SK-N-SH treated with all-trans-retinoic acid at 6 μM for 48 hours (cell line): ENCODE measurements at regions not wholly inside any gene's neighbourhood (a gene's known extent, or its start where the extent isn't known, plus 50 kb on each side); places are given as distances from the start of the nearest gene placed in this dataset.

Experiments used
- ATAC-seq: fragments of 200-7000 bp; cut with Tn5 transposase; 3 replicates; pipeline ENCODE4 v1.9.1; 2020; ENCODE audit warnings: mild to moderate bottlenecking, moderate library complexity
- BACH2 ChIP-seq: fragments of 250-450 bp; sonication (Bioruptor Pico); IDR thresholded peaks from 2 replicates; pipeline ENCODE4 v1.9.0; 2021; ENCODE audit warnings: mild to moderate bottlenecking, borderline replicate concordance
- CREB5 ChIP-seq: fragments of 250-450 bp; sonication (Bioruptor Pico); IDR thresholded peaks from 2 replicates; pipeline ENCODE4 v1.5.1; 2020; ENCODE audit warnings: low read depth, mild to moderate bottlenecking, moderate library complexity
- CSDC2 ChIP-seq: fragments of 250-450 bp; sonication (Bioruptor Pico); IDR thresholded peaks from 2 replicates; pipeline ENCODE4 v1.5.0; 2020; ENCODE audit warnings: mild to moderate bottlenecking, moderate library complexity
- ESRRG ChIP-seq: fragments of 250-450 bp; sonication (Bioruptor Pico); IDR thresholded peaks from 2 replicates; pipeline ENCODE4 v1.6.1; 2021; ENCODE audit warnings: mild to moderate bottlenecking
- GLIS3 ChIP-seq: fragments of 250-450 bp; sonication (Bioruptor Pico); IDR thresholded peaks from 2 replicates; pipeline ENCODE4 v1.5.0; 2020; ENCODE audit warnings: mild to moderate bottlenecking, moderate library complexity
- ISL1 ChIP-seq: fragments of 250-450 bp; sonication (Bioruptor Pico); IDR thresholded peaks from 2 replicates; pipeline ENCODE4 v2.1.2; 2022; ENCODE audit warnings: mild to moderate bottlenecking, moderate library complexity
- OSR1 ChIP-seq: fragments of 250-450 bp; sonication (Bioruptor Pico); IDR thresholded peaks from 2 replicates; pipeline ENCODE4 v1.8.0; 2022; ENCODE audit warnings: moderate library complexity, mild to moderate bottlenecking, inconsistent platforms
- PATZ1 ChIP-seq: fragments of 250-450 bp; sonication (Bioruptor Pico); IDR thresholded peaks from 2 replicates; pipeline ENCODE4 v1.8.0; 2020; ENCODE audit warnings: mild to moderate bottlenecking, moderate library complexity, borderline replicate concordance
- POU6F1 ChIP-seq: fragments of 250-450 bp; sonication (Bioruptor Pico); IDR thresholded peaks from 2 replicates; pipeline ENCODE4 v1.8.0; 2021; ENCODE audit warnings: low read depth, mild to moderate bottlenecking, moderate library complexity, borderline replicate concordance
- PPARA ChIP-seq: fragments of 250-450 bp; sonication (Bioruptor Pico); IDR thresholded peaks from 2 replicates; pipeline ENCODE4 v1.5.0; 2020; ENCODE audit warnings: mild to moderate bottlenecking, borderline replicate concordance
- RARB ChIP-seq: fragments of 250-450 bp; sonication (Bioruptor Pico); IDR thresholded peaks from 2 replicates; pipeline ENCODE4 v1.8.0; 2021; ENCODE audit warnings: mild to moderate bottlenecking, moderate library complexity
- SNAI2 ChIP-seq: fragments of 250-450 bp; sonication (Bioruptor Pico); IDR thresholded peaks from 2 replicates; pipeline ENCODE4 v1.5.0; 2020; ENCODE audit warnings: mild to moderate bottlenecking, moderate library complexity
- TCF4 ChIP-seq: fragments of 250-450 bp; sonication (Bioruptor Pico); IDR thresholded peaks from 2 replicates; pipeline ENCODE4 v1.8.0; 2021; ENCODE audit warnings: mild to moderate bottlenecking, moderate library complexity, borderline replicate concordance
- TSHZ2 ChIP-seq: fragments of 250-450 bp; sonication (Bioruptor Pico); IDR thresholded peaks from 2 replicates; pipeline ENCODE4 v1.5.0; 2020; ENCODE audit warnings: mild to moderate bottlenecking, moderate library complexity
- ZFP3 ChIP-seq: fragments of 250-450 bp; sonication (Bioruptor Pico); IDR thresholded peaks from 2 replicates; pipeline ENCODE4 v1.5.0; 2020; ENCODE audit warnings: mild to moderate bottlenecking, moderate library complexity
- ZNF565 ChIP-seq: fragments of 450-650 bp; formaldehyde crosslinking; conservative IDR thresholded peaks from 2 replicates; pipeline ENCODE4 v1.5.0; 2020; ENCODE audit warnings: low read depth, mild to moderate bottlenecking, moderate library complexity
- ZNF70 ChIP-seq: fragments of 450-650 bp; formaldehyde crosslinking; IDR thresholded peaks from 2 replicates; pipeline ENCODE4 v1.5.0; 2020; ENCODE audit warnings: mild to moderate bottlenecking, moderate library complexity
- ZNF8 ChIP-seq: fragments of 450-650 bp; formaldehyde crosslinking; IDR thresholded peaks from 2 replicates; pipeline ENCODE4 v1.5.0; 2020; ENCODE audit warnings: mild to moderate bottlenecking, moderate library complexity
- TF ChIP-seq, protein P1 (sequence below): fragments of 250-450 bp; sonication (Bioruptor Pico); IDR thresholded peaks from 2 replicates; pipeline ENCODE4 v1.5.1; 2021; ENCODE audit warnings: mild to moderate bottlenecking, moderate library complexity

GRCh38 chr12:127656266-127656665 is 610.7 kb upstream of the TMEM132C start:
- TF ChIP-seq BACH2 (no peak), ZNF70 (CRISPR knock-in tag) (no peak), GLIS3 (CRISPR knock-in tag) (no peak), CSDC2 (no peak), TCF4 (CRISPR knock-in tag) (no peak), ZNF8 (CRISPR knock-in tag) (no peak), POU6F1 (CRISPR knock-in tag) (no peak), ESRRG (CRISPR knock-in tag) (no peak), CREB5 (no peak), SNAI2 (CRISPR knock-in tag) (no peak), OSR1 (CRISPR knock-in tag) (no peak), ISL1 (CRISPR knock-in tag) (no peak), ZFP3 (CRISPR knock-in tag) (no peak), PPARA (no peak), TSHZ2 (CRISPR knock-in tag) (no peak), ZNF565 (no peak), PATZ1 (CRISPR knock-in tag) (no peak)
- TF ChIP-seq, protein P1, sequence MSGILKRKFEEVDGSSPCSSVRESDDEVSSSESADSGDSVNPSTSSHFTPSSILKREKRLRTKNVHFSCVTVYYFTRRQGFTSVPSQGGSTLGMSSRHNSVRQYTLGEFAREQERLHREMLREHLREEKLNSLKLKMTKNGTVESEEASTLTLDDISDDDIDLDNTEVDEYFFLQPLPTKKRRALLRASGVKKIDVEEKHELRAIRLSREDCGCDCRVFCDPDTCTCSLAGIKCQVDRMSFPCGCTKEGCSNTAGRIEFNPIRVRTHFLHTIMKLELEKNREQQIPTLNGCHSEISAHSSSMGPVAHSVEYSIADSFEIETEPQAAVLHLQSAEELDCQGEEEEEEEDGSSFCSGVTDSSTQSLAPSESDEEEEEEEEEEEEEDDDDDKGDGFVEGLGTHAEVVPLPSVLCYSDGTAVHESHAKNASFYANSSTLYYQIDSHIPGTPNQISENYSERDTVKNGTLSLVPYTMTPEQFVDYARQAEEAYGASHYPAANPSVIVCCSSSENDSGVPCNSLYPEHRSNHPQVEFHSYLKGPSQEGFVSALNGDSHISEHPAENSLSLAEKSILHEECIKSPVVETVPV (CRISPR knock-in tag), result no peak
- no peak for ATAC-seq

- no peak for ATAC-seq
- TF ChIP-seq CSDC2 (no peak), PPARA (no peak), OSR1 (CRISPR knock-in tag) (no peak), ZNF8 (CRISPR knock-in tag) (no peak), TCF4 (CRISPR knock-in tag) (no peak), GLIS3 (CRISPR knock-in tag) (no peak), SNAI2 (CRISPR knock-in tag) (no peak), POU6F1 (CRISPR knock-in tag) (no peak), RARB (CRISPR knock-in tag) (no peak)
- TF ChIP-seq, protein P1 (CRISPR knock-in tag), result no peak
Observed at GRCh38 chr12:127657036-127657435, 609.9 kb upstream of the TMEM132C start.
